ENCODE measurements at regions not wholly inside any gene's neighbourhood (a gene's known extent, or its start where the extent isn't known, plus 50 kb on each side); places are given as distances from the start of the nearest gene placed in this dataset.

DNA sequence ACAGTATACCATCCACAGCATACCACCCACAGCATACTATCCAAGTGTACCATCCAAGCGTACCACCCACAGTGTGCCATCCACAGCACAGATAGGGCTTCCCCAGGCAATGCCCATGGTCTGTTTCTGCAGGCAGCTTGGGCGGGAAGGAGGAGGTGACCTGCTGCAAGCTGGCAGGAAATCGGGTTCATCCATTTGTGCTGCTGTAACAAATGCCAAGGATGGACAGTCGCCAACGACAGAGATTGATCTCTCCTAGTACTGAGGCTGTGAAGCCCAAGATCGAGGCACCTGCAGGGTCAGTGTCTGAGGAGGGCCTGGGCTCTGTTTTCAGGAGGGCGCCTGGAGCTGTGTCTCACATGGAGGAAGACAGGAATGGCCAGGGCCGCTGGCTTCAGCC lies 93.6 kb upstream of the SNTG2 start:
- H3K27ac ChIP-seq (ENCODE audit: insufficient read length, low read depth, low read length) = no peak overlapping the region
- H3K56ac ChIP-seq (ENCODE audit: insufficient read length, low read depth, low read length) = no peak overlapping the region
- H3K18ac ChIP-seq (ENCODE audit: insufficient read length, low read depth, low read length) = no peak overlapping the region
- no peak overlapping the region for H4K5ac ChIP-seq (ENCODE audit: insufficient read length, low read depth, low read length)
- no peak for TF ChIP-seq CTCF (conservative IDR thresholded peaks at IDR 0.05)
- 0 out of 7 replicates have a peak, but pooled peaks cover 0 to 4% (median 0%) of the 10 kb centered on the region in 3 experiments for H3K36me3 Mint-ChIP-seq (ENCODE audit: insufficient read depth in 1 of 3, low read depth in 3 of 3)
- H4K91ac ChIP-seq (ENCODE audit: insufficient read length, low read depth, low read length) = no peak overlapping the region
- peaks cover 2% of the 10 kb centered on the region for H4K20me1 ChIP-seq (ENCODE audit: control insufficient read depth, insufficient read depth, insufficient read length)
- no peak overlapping the region for H3K14ac ChIP-seq (ENCODE audit: insufficient read depth, low read length)
- no peak for DNase-seq
- no peak overlapping the region for H2AFZ ChIP-seq (ENCODE audit: low read length)
- no peak overlapping the region for H3K23ac ChIP-seq (ENCODE audit: insufficient read length, low read depth, low read length)
- no peaks in the 10 kb centered on the region; the same call in 1 of the 2 replicates for H3K27me3 ChIP-seq (ENCODE audit: insufficient read depth, low read length)
- no peak overlapping the region for H2AK5ac ChIP-seq (ENCODE audit: insufficient read length, low read length)
- H3K79me2 ChIP-seq (ENCODE audit: insufficient read depth, low read length) = no peaks in the 10 kb centered on the region
- H3K4me3 Mint-ChIP-seq = no peak overlapping the region
- no peak overlapping the region for H2BK120ac ChIP-seq (ENCODE audit: low read depth, low read length, poor library complexity, severe bottlenecking)
- H3K27me3 Mint-ChIP-seq (ENCODE audit: low read depth) = peaks cover 18% of the 10 kb centered on the region
- H2BK20ac ChIP-seq (ENCODE audit: low read depth, low read length, poor library complexity, severe bottlenecking) = no peak overlapping the region
- no peaks in the 10 kb centered on the region for H3K79me1 ChIP-seq (ENCODE audit: insufficient read depth, low read depth, low read length, poor library complexity, severe bottlenecking)
- H2BK12ac ChIP-seq (ENCODE audit: insufficient read length, low read depth, low read length) = no peak overlapping the region
- H3K27ac Mint-ChIP-seq = no peak overlapping the region
- H3K4ac ChIP-seq (ENCODE audit: low read depth, low read length) = no peak overlapping the region
- no peak overlapping the region for H3K4me2 ChIP-seq (ENCODE audit: insufficient read depth, insufficient read length, low read length)
- H3K9me3 Mint-ChIP-seq = no peaks in the 10 kb centered on the region; a peak in 1 of 5 replicates
- H3K23me2 ChIP-seq (ENCODE audit: insufficient read length, low read depth, low read length, poor library complexity, severe bottlenecking) = no peaks in the 10 kb centered on the region
- no peaks in the 10 kb centered on the region for H3K4me1 ChIP-seq (ENCODE audit: insufficient read depth, low read length)
- WGBS (ENCODE audit: extremely low coverage, insufficient read length, low lambda C conversion rate) = no CpG with 5 or more reads among the region's 8 CpGs
- peaks cover 13 to 21% of the 10 kb centered on the region in 2 experiments for H3K4me1 Mint-ChIP-seq
- no peak overlapping the region for H2BK5ac ChIP-seq (ENCODE audit: insufficient read length, low read length)
- H2BK15ac ChIP-seq (ENCODE audit: low read depth, low read length) = no peak overlapping the region
- no peak overlapping the region for H4K8ac ChIP-seq (replicated peaks; ENCODE audit: insufficient read length, low read depth, low read length)
- no peak overlapping the region for H3T11ph ChIP-seq (ENCODE audit: low read length)
- no peak overlapping the region for H3K9ac ChIP-seq (ENCODE audit: extremely low read depth, insufficient read length, low read length)
- H3K9me3 ChIP-seq (ENCODE audit: control insufficient read depth, low read depth, low read length) = no peaks in the 10 kb centered on the region

Measured in H9 (cell line).